ENCODE measurements at regions not wholly inside any gene's neighbourhood (a gene's known extent, or its start where the extent isn't known, plus 50 kb on each side); places are given as distances from the start of the nearest gene placed in this dataset.
"Not testable (repeated sequence)": the region's sequence is repeated elsewhere in the genome, so short reads cannot be mapped to it uniquely, and the experiment has no call there.

GRCh38 chr12:47359310-47360092, 279.7 kb upstream of the AMIGO2 start:
- no peaks in the 10 kb centered on the region for H3K4me1 ChIP-seq
- WGBS, 2 donors = 91 to 92% methylated on average over 7 of the region's 7 CpGs
- H3K4me3 ChIP-seq = no peak overlapping the region
- TF ChIP-seq POLR2A (IDR thresholded peaks at IDR 0.05) (no peak), CTCF (IDR thresholded peaks at IDR 0.05) (no peak)
- no peaks in the 10 kb centered on the region for H3K36me3 ChIP-seq (ENCODE audit: low read depth, missing control alignments)
- no peak for DNase-seq
- intact Hi-C loops (cut with DNase I; ENCODE audit: low total_unique reads) = no loop called here
- H3K27me3 ChIP-seq = no peaks in the 10 kb centered on the region
- H3K27ac ChIP-seq = no peak overlapping the region
- no peaks in the 10 kb centered on the region for H3K9me3 ChIP-seq

GRCh38 chr12:47357006-47357405, 277.2 kb upstream of the AMIGO2 start:
- intact Hi-C loops (cut with DNase I; ENCODE audit: low total_unique reads); DNase-seq; H3K4me3 ChIP-seq; H3K4me1 ChIP-seq; H3K27me3 ChIP-seq; H3K9me3 ChIP-seq; H3K27ac ChIP-seq; H3K36me3 ChIP-seq (ENCODE audit: low read depth, missing control alignments): not testable (repeated sequence)
- 91 to 92% methylated on average over 8 of the region's 8 CpGs for WGBS, 2 donors

GRCh38 chr12:47356129-47356700, 276.5 kb upstream of the AMIGO2 start:
- H3K27me3 ChIP-seq = no peaks in the 10 kb centered on the region

GRCh38 chr12:47353508-47353907, 273.7 kb upstream of the AMIGO2 start:
- no peaks in the 10 kb centered on the region for H3K36me3 ChIP-seq (ENCODE audit: low read depth, missing control alignments)
- H3K27me3 ChIP-seq = no peaks in the 10 kb centered on the region
- no peak overlapping the region for H3K4me3 ChIP-seq
- intact Hi-C loops (cut with DNase I; ENCODE audit: low total_unique reads) = no loop called here
- 86 to 90% methylated on average over 6 of the region's 6 CpGs for WGBS, 2 donors
- DNase-seq = no peak
- H3K27ac ChIP-seq = no peak overlapping the region
- TF ChIP-seq CTCF (IDR thresholded peaks at IDR 0.05) (no peak), POLR2A (IDR thresholded peaks at IDR 0.05) (no peak)
- no peaks in the 10 kb centered on the region for H3K9me3 ChIP-seq
- H3K4me1 ChIP-seq = no peaks in the 10 kb centered on the region

More at GRCh38 chr12:47356129-47356700, 276.5 kb upstream of the AMIGO2 start:
- no peak overlapping the region for H3K27ac ChIP-seq
- DNase-seq = no peak
- no peaks in the 10 kb centered on the region for H3K36me3 ChIP-seq (ENCODE audit: low read depth, missing control alignments)
- intact Hi-C loops (cut with DNase I; ENCODE audit: low total_unique reads) = no loop called here
- 76 to 78% methylated on average over 3 of the region's 3 CpGs for WGBS, 2 donors
- no peaks in the 10 kb centered on the region for H3K4me1 ChIP-seq
- TF ChIP-seq CTCF (IDR thresholded peaks at IDR 0.05) = no peak
- TF ChIP-seq POLR2A (IDR thresholded peaks at IDR 0.05) = no peak
- H3K9me3 ChIP-seq = no peaks in the 10 kb centered on the region
- no peak overlapping the region for H3K4me3 ChIP-seq

GRCh38 chr12:47352067-47352466, 272.3 kb upstream of the AMIGO2 start:
- 96 to 98% methylated on average over 2 of the region's 2 CpGs for WGBS, 2 donors
- no peak overlapping the region for H3K27ac ChIP-seq
- H3K4me3 ChIP-seq = no peak overlapping the region
- intact Hi-C loops (cut with DNase I; ENCODE audit: low total_unique reads) = no loop called here
- no peak for TF ChIP-seq CTCF (IDR thresholded peaks at IDR 0.05)
- no peaks in the 10 kb centered on the region for H3K27me3 ChIP-seq
- H3K4me1 ChIP-seq = no peaks in the 10 kb centered on the region
- no peak for DNase-seq
- no peaks in the 10 kb centered on the region for H3K36me3 ChIP-seq (ENCODE audit: low read depth, missing control alignments)
- no peaks in the 10 kb centered on the region for H3K9me3 ChIP-seq
